DND-41 (cell line): ENCODE measurements at regions not wholly inside any gene's neighbourhood (a gene's known extent, or its start where the extent isn't known, plus 50 kb on each side); places are given as distances from the start of the nearest gene placed in this dataset.
"Not testable (repeated sequence)": the region's sequence is repeated elsewhere in the genome, so short reads cannot be mapped to it uniquely, and the experiment has no call there.

Experiments
- ATAC-seq: fragments of 200-7000 bp; cut with Tn5 transposase; 3 replicates; pipeline ENCODE4 v1.9.1; 2021; ENCODE audit warnings: low read depth; ENCODE audit not compliant: insufficient read depth
- DNase-seq: peaks from one replicate; pipeline ENCODE4 v3.0.0-alpha.2; 2020
- H2AFZ ChIP-seq: 2 replicates; pipeline ENCODE4 v1.6.0; 2012; ENCODE audit warnings: low read depth, low read length
- H3K27ac ChIP-seq: 2 replicates; pipeline ENCODE4 v1.5.1; 2012; ENCODE audit warnings: low read length, inconsistent platforms
- H3K27me3 ChIP-seq: fragments of 200-600 bp; sonication (generic); 2 replicates; pipeline ENCODE4 v1.6.0; 2012; ENCODE audit warnings: low read length, mild to moderate bottlenecking, inconsistent platforms; ENCODE audit not compliant: insufficient read depth, poor library complexity
- H3K36me3 ChIP-seq: 2 replicates; pipeline ENCODE4 v1.5.1; 2012; ENCODE audit warnings: low read length, inconsistent platforms; ENCODE audit not compliant: insufficient read depth
- H3K4me1 ChIP-seq: 2 replicates; pipeline ENCODE4 v1.5.1; 2012; ENCODE audit warnings: mild to moderate bottlenecking, low read length; ENCODE audit not compliant: insufficient read depth
- H3K4me2 ChIP-seq: 2 replicates; pipeline ENCODE4 v1.6.0; 2012; ENCODE audit warnings: mild to moderate bottlenecking, moderate library complexity, low read length, inconsistent platforms; ENCODE audit not compliant: insufficient read depth
- H3K4me3 ChIP-seq, 2 experiments: fragments of 200-600 bp in 1 of 2; shearing (Covaris generic) in 1 of 2; 2 replicates each; pipeline ENCODE4 v1.5.1; 2012 to 2016; ENCODE audit warnings: inconsistent platforms in 2 of 2, low read length in 2 of 2, mild to moderate bottlenecking in 2 of 2, low read depth in 1 of 2, moderate library complexity in 1 of 2
- H3K79me2 ChIP-seq: 2 replicates; pipeline ENCODE4 v1.6.0; 2012; ENCODE audit warnings: low read length, inconsistent platforms; ENCODE audit not compliant: insufficient read depth
- H3K9ac ChIP-seq: 2 replicates; pipeline ENCODE4 v1.6.0; 2012; ENCODE audit warnings: low read depth, mild to moderate bottlenecking, inconsistent platforms, low read length, moderate library complexity
- H3K9me3 ChIP-seq: 2 replicates; pipeline ENCODE4 v1.5.1; 2012; ENCODE audit warnings: low read length, moderate library complexity, mild to moderate bottlenecking, inconsistent platforms; ENCODE audit not compliant: insufficient read depth, severe bottlenecking
- H4K20me1 ChIP-seq: 2 replicates; pipeline ENCODE4 v1.6.0; 2012; ENCODE audit warnings: low read length; ENCODE audit not compliant: insufficient read depth
- CTCF ChIP-seq: IDR thresholded peaks from 2 replicates; pipeline ENCODE4 v1.5.1; 2012; ENCODE audit warnings: borderline replicate concordance, low read length, moderate library complexity, mild to moderate bottlenecking; ENCODE audit not compliant: poor library complexity, severe bottlenecking; ENCODE audit errors: extremely low read depth
- EZH2 ChIP-seq: IDR thresholded peaks from 3 replicates; pipeline ENCODE4 v1.6.1; 2012; ENCODE audit warnings: borderline replicate concordance, low read depth, mild to moderate bottlenecking, moderate library complexity, low read length, inconsistent platforms; ENCODE audit not compliant: severe bottlenecking

DNA sequence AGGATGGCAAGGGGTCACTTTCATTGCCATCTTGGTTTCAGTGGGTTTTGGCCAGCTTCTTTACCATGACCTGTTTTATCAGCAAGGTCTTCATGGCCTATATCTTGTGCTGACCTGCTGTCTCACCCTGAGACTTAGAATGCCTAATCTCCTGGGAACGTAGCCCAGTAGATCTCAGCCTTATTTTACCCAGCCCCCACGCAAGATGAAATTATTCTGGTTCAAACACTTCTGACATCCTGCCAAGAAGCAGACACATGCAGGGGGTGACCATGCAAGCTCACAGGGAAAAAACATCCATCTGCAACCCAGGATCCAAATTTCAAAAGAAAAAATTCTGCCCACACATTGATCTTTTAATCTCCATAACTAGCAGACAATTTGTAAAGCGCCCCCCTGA is 88.4 kb upstream of the EEPD1 start:
- no peak overlapping the region for H2AFZ ChIP-seq
- H3K4me1 ChIP-seq: no peaks in the 10 kb centered on the region
- H3K4me2 ChIP-seq: no peak overlapping the region
- H4K20me1 ChIP-seq: no peaks in the 10 kb centered on the region
- no peaks in the 10 kb centered on the region for H3K36me3 ChIP-seq
- no peaks in the 10 kb centered on the region for H3K79me2 ChIP-seq
- H3K27ac ChIP-seq: no peak overlapping the region
- DNase-seq (no peak), ATAC-seq (no peak)
- H3K27me3 ChIP-seq: no peaks in the 10 kb centered on the region
- TF ChIP-seq CTCF: no peak
- no peak for TF ChIP-seq EZH2
- H3K9ac ChIP-seq: no peak overlapping the region
- no peak overlapping the region for H3K4me3 ChIP-seq
- no peaks in the 10 kb centered on the region for H3K9me3 ChIP-seq

- not testable (repeated sequence) for H4K20me1 ChIP-seq, H3K9me3 ChIP-seq, H3K4me3 ChIP-seq, DNase-seq, H3K4me2 ChIP-seq, H3K36me3 ChIP-seq, H3K27ac ChIP-seq, H3K27me3 ChIP-seq, ATAC-seq, H3K9ac ChIP-seq, H3K4me1 ChIP-seq, H2AFZ ChIP-seq, H3K79me2 ChIP-seq
Observed at GRCh38 chr7:36065563-36066342, 87.3 kb upstream of the EEPD1 start.

DNA sequence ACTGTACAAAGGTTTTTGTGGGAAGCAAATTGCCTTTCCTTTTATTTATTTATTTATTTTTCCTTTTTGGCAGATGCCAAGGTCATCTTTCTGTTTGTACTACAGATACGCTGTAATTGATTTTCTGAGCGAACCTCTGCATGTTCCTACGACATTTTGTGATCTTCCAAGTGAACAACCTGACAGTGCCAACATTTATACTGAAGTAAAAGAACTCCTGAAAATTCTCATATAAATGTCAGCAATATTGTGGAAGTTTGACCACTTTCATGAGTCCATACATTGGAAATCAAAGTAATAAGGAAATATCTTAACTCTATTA is 86.8 kb upstream of the EEPD1 start:
- DNase-seq (no peak), ATAC-seq (no peak)
- Histone ChIP-seq H3K4me2 (no peak overlapping the region), H3K9ac (no peak overlapping the region), H3K4me1 (no peaks in the 10 kb centered on the region), H3K27ac (no peak overlapping the region), H3K36me3 (no peaks in the 10 kb centered on the region), H3K4me3 (no peak overlapping the region), H3K79me2 (no peaks in the 10 kb centered on the region), H3K27me3 (peaks cover 2% of the 10 kb centered on the region), H4K20me1 (no peaks in the 10 kb centered on the region), H2AFZ (no peak overlapping the region), H3K9me3 (no peaks in the 10 kb centered on the region)
- no peak for TF ChIP-seq EZH2

DNA sequence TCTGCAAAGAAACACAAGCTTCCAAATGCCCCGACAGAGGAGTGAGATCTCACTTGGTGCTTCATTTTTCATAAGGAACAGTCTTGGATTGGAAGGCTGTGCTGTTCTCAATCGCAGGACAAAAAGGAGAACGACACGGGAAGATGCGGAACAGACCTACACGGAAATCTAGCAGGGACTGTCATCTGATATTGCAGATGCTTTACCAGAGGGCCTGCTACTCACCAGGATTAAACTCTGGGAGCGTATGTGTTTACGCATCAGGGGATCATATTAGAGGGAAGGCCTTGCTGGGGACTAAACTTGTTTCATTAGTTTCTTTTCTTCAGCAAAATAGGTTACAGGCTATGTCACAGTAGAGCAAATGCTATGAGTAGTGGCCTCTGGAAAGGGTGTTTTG is 82.8 kb upstream of the EEPD1 start:
- no peak overlapping the region for H3K27ac ChIP-seq
- ATAC-seq: no peak
- no peaks in the 10 kb centered on the region for H3K36me3 ChIP-seq
- H3K27me3 ChIP-seq: peaks cover 9% of the 10 kb centered on the region
- DNase-seq: no peak
- no peak overlapping the region for H3K9ac ChIP-seq
- no peak overlapping the region for H2AFZ ChIP-seq
- no peaks in the 10 kb centered on the region for H3K9me3 ChIP-seq
- TF ChIP-seq EZH2 (no peak), CTCF (no peak)
- no peak overlapping the region for H3K4me2 ChIP-seq
- no peaks in the 10 kb centered on the region for H3K4me1 ChIP-seq
- H4K20me1 ChIP-seq: no peaks in the 10 kb centered on the region; the same call in 1 of the 2 replicates
- no peaks in the 10 kb centered on the region for H3K79me2 ChIP-seq
- H3K4me3 ChIP-seq: no peak overlapping the region
